K562 (cell line): ENCODE measurements at regions not wholly inside any gene's neighbourhood (a gene's known extent, or its start where the extent isn't known, plus 50 kb on each side); places are given as distances from the start of the nearest gene placed in this dataset.

Experiments
- CTCF ChIP-seq, 3 experiments: IDR thresholded peaks in 2 of 3; conservative IDR thresholded peaks in 1 of 3; 2 replicates each; pipeline ENCODE4 v1.5.1; 2011 to 2012; ENCODE audit warnings: low read length in 3 of 3, mild to moderate bottlenecking in 3 of 3, control low read depth in 2 of 3, improper control_type of control experiment in 1 of 3, inconsistent platforms in 1 of 3, low read depth in 1 of 3, mixed read lengths in 1 of 3, moderate library complexity in 1 of 3; ENCODE audit not compliant: insufficient read depth in 2 of 3
- ELK1 ChIP-seq: sonication (generic); formaldehyde crosslinking; IDR thresholded peaks from 2 replicates; pipeline ENCODE4 v1.8.1; 2022; ENCODE audit warnings: missing genetic modification reagents
- FOXK1 ChIP-seq: sonication (generic); formaldehyde crosslinking; IDR thresholded peaks from 2 replicates; pipeline ENCODE4 v1.8.0; 2022; ENCODE audit warnings: missing genetic modification reagents, mild to moderate bottlenecking, borderline replicate concordance
- MAFF ChIP-seq: IDR thresholded peaks from 2 replicates; pipeline ENCODE4 v1.6.1; 2012; ENCODE audit warnings: low read length, improper control_type of control experiment
- NKRF ChIP-seq: fragments of 450-650 bp; IDR thresholded peaks from 2 replicates; pipeline ENCODE4 v1.6.1; 2016; ENCODE audit warnings: borderline replicate concordance
- PHF20 ChIP-seq: fragments of 450-650 bp; IDR thresholded peaks from 2 replicates; pipeline ENCODE4 v1.6.1; 2018; ENCODE audit not compliant: partially characterized antibody
- SNIP1 ChIP-seq: fragments of 450-650 bp; IDR thresholded peaks from 2 replicates; pipeline ENCODE4 v1.7.1; 2017; ENCODE audit warnings: low read depth, mild to moderate bottlenecking
- SREBF1 ChIP-seq: fragments of 150-350 bp; IDR thresholded peaks from 2 replicates; pipeline ENCODE4 v1.6.1; 2014; ENCODE audit warnings: antibody characterized with exemption, low read depth, low read length, borderline replicate concordance
- ZFP30 ChIP-seq: fragments of 250-450 bp; sonication (Bioruptor Pico); IDR thresholded peaks from 2 replicates; pipeline ENCODE4 v1.8.0; 2022; ENCODE audit warnings: moderate library complexity, mild to moderate bottlenecking, inconsistent platforms, borderline replicate concordance
- ZNF175 ChIP-seq: fragments of 200-800 bp; sonication (Bioruptor generic); IDR thresholded peaks from 2 replicates; pipeline ENCODE4 v1.6.1; 2016; ENCODE audit warnings: low read depth, mild to moderate bottlenecking, missing genetic modification characterization, missing compliant biosample characterization
- ZNF3 ChIP-seq: fragments of 250-450 bp; sonication (Bioruptor Pico); IDR thresholded peaks from 2 replicates; pipeline ENCODE4 v1.5.0; 2021; ENCODE audit warnings: mild to moderate bottlenecking, moderate library complexity
- ZNF511 ChIP-seq: sonication (generic); formaldehyde crosslinking; IDR thresholded peaks from 2 replicates; pipeline ENCODE4 v1.8.0; 2022; ENCODE audit warnings: mild to moderate bottlenecking, missing genetic modification reagents

GRCh38 chr9:1768561-1768960 is 246.6 kb upstream of the SMARCA2 start:
- no peak for TF ChIP-seq PHF20
- no peak for TF ChIP-seq ZNF3 (CRISPR knock-in tag)
- TF ChIP-seq MAFF = no peak
- TF ChIP-seq CTCF (IDR thresholded peaks at IDR 0.05 in 2 of 3, conservative IDR thresholded peaks at IDR 0.05 in 1 of 3; ENCODE audit: insufficient read depth in 2 of 3, low read depth in 1 of 3, low read length in 3 of 3) = no peak
- no peak for TF ChIP-seq ELK1 (CRISPR knock-in tag)
- TF ChIP-seq SNIP1 = no peak
- no peak for TF ChIP-seq ZNF511
- TF ChIP-seq SREBF1 = no peak
- no peak for TF ChIP-seq NKRF
- no peak for TF ChIP-seq ZNF175 (CRISPR knock-in tag)
- no peak for TF ChIP-seq FOXK1 (CRISPR knock-in tag)
- no peak for TF ChIP-seq ZFP30
